ENCODE measurements at regions not wholly inside any gene's neighbourhood (a gene's known extent, or its start where the extent isn't known, plus 50 kb on each side); places are given as distances from the start of the nearest gene placed in this dataset.

DNA sequence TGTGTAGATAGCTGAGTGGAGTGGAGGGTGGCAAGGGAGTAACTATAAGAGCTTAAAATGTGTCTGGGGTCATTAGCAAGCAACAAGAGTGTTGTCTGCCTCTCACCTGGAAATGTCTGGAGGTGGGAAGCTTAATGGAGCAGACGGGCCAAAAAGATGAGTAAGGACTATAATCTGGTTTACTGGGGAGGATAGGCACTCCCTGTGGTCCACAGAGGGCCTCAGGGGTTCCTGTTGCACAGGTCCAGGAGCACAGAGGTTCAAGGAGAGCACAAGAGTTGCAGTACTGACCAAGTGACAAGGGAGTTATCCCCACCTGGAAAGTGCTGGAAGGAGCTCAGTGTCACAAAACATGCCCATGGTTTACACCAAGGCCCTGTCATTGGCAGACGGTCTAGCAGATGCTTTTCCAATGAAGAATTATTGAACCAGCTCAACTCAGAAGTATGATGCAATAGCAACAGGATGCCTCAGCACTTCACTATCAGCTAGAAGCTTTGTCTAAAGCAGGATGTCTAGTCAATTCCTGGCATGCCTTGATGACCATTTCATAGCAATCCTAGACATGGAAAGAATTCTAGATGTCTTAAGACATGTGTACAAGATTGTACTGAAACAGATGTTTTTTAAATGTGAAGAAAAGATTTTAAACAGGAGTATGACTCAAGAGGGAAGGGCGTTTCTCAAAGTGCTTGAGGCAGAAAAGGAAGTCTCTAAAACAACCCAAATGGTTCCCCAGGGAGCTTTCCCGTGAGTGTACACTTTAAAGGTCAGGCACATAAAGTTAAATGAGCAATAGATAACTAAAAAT is 62.9 kb upstream of the SERPINE2 start:
- TF ChIP-seq, protein P1, sequence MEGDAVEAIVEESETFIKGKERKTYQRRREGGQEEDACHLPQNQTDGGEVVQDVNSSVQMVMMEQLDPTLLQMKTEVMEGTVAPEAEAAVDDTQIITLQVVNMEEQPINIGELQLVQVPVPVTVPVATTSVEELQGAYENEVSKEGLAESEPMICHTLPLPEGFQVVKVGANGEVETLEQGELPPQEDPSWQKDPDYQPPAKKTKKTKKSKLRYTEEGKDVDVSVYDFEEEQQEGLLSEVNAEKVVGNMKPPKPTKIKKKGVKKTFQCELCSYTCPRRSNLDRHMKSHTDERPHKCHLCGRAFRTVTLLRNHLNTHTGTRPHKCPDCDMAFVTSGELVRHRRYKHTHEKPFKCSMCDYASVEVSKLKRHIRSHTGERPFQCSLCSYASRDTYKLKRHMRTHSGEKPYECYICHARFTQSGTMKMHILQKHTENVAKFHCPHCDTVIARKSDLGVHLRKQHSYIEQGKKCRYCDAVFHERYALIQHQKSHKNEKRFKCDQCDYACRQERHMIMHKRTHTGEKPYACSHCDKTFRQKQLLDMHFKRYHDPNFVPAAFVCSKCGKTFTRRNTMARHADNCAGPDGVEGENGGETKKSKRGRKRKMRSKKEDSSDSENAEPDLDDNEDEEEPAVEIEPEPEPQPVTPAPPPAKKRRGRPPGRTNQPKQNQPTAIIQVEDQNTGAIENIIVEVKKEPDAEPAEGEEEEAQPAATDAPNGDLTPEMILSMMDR (IDR thresholded peaks at IDR 0.05; ENCODE audit: control extremely low read depth in 1 of 3, insufficient read depth in 1 of 3, low read depth in 1 of 3, low read length in 3 of 3), result no peak
- TF ChIP-seq JUN (IDR thresholded peaks at IDR 0.05; ENCODE audit: low read depth, low read length) (no peak), HDAC6 (IDR thresholded peaks at IDR 0.05; ENCODE audit: low read depth, low read length) (no peak)
